CD4-positive, alpha-beta memory T cell (primary cell): ENCODE measurements at regions not wholly inside any gene's neighbourhood (a gene's known extent, or its start where the extent isn't known, plus 50 kb on each side); places are given as distances from the start of the nearest gene placed in this dataset.

Experiments
- CTCF ChIA-PET: fragments of 350-600 bp; sonication (Branson Sonifier 250); formaldehyde crosslinking; loops from one replicate; lab custom pipeline; 2021; ENCODE audit warnings: inconsistent platforms; ENCODE audit not compliant: partially characterized antibody; lab: Charles Lee
- POLR2A ChIA-PET: fragments of 350-600 bp; sonication (Branson Sonifier 250); formaldehyde crosslinking; loops from one replicate; lab custom pipeline; 2021; ENCODE audit not compliant: partially characterized antibody; lab: Charles Lee
- DNase-seq, 5 donors: peaks; one replicate each; pipeline versions ENCODE4 v3.0.0 to v3.0.0-alpha.2; 2020 to 2022; ENCODE audit warnings: mixed read lengths in 1 of 5
- H3K27ac ChIP-seq: one replicate; pipeline ENCODE4 v1.7.0; 2013; ENCODE audit warnings: low read depth, low read length
- H3K27me3 ChIP-seq: 2 replicates; pipeline ENCODE4 v1.7.0; 2013; ENCODE audit warnings: mild to moderate bottlenecking, low read length, moderate library complexity; ENCODE audit not compliant: insufficient read depth
- H3K36me3 ChIP-seq: 2 replicates; pipeline ENCODE4 v1.7.0; 2013; ENCODE audit warnings: mild to moderate bottlenecking, low read length, moderate library complexity; ENCODE audit not compliant: insufficient read depth
- H3K4me1 ChIP-seq: 2 replicates; pipeline ENCODE4 v1.7.0; 2013; ENCODE audit warnings: mild to moderate bottlenecking, low read length, moderate library complexity; ENCODE audit not compliant: insufficient read depth
- H3K4me3 ChIP-seq, 2 donors: one replicate each; pipeline ENCODE4 v1.7.0; 2013; ENCODE audit warnings: low read length in 2 of 2, mild to moderate bottlenecking in 1 of 2
- H3K9me3 ChIP-seq, 2 donors: one replicate each; pipeline ENCODE4 v1.7.0; 2013; ENCODE audit warnings: low read length in 2 of 2, control low read depth in 1 of 2; ENCODE audit not compliant: control insufficient read depth in 1 of 2
- H3K27ac Mint-ChIP-seq, 7 donors: one replicate each; pipeline ENCODE4 v1.8.0; 2020 to 2021; ENCODE audit warnings: mixed read lengths in 7 of 7, mild to moderate bottlenecking in 6 of 7, inconsistent platforms in 3 of 7, moderate library complexity in 3 of 7
- H3K27me3 Mint-ChIP-seq, 2 donors: one replicate each; pipeline ENCODE4 v1.8.0; 2020 to 2021; ENCODE audit warnings: mixed read lengths in 2 of 2
- H3K36me3 Mint-ChIP-seq, 2 donors: one replicate each; pipeline ENCODE4 v1.8.0; 2020 to 2021; ENCODE audit warnings: mixed read lengths in 2 of 2, inconsistent platforms in 1 of 2, mild to moderate bottlenecking in 1 of 2
- H3K4me1 Mint-ChIP-seq, 4 donors: one replicate each; pipeline ENCODE4 v1.8.0; 2020 to 2021; ENCODE audit warnings: mixed read lengths in 4 of 4, mild to moderate bottlenecking in 1 of 4
- H3K4me3 Mint-ChIP-seq, 8 donors: one replicate each; pipeline ENCODE4 v1.8.0; 2020 to 2021; ENCODE audit warnings: mixed read lengths in 8 of 8, mild to moderate bottlenecking in 7 of 8, moderate library complexity in 6 of 8, inconsistent platforms in 3 of 8
- H3K9me3 Mint-ChIP-seq, 8 donors: one replicate each; pipeline ENCODE4 v1.8.0; 2020 to 2021; ENCODE audit warnings: mixed read lengths in 8 of 8, mild to moderate bottlenecking in 5 of 8, inconsistent platforms in 3 of 8, moderate library complexity in 1 of 8
- intact Hi-C: fragments of 100-400 bp; cut with micrococcal nuclease; formaldehyde crosslinking; loops from one replicate; pipeline ENCODE4 v1.15.1; 2023

DNA sequence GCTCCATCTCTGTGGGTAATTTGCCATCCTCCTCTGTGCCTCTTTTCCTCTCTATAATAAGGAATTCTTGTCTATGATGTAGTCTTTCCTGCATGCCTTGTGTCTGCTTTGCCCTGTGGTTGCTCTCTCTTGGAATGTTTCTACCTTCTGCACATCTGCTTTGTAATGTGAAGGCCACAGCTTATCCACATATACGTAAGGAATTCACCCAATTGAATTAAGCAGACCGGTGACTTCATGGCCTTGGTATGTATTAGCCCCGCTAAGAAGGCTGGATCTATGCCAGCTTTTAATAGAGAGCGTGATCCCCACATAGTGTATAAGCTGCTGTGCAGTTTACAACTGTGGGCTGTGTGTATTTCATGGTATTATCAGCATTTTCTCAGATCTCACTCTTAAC is 274.7 kb downstream of the RNF144A start:
- ChIA-PET POLR2A (no interaction called here), CTCF (interaction anchor here (1.2 to 2.1 kb wide), 3 partner anchors 9 to 14 kb away, joined by 3 to 9 read pairs (median 4); no protein-coding TSS in a partner anchor)
- Mint-ChIP-seq H3K36me3 (no peaks in the 10 kb centered on the region), H3K9me3 (no peaks in the 10 kb centered on the region), H3K4me1 (no peaks in the 10 kb centered on the region), H3K4me3 (no peak overlapping the region), H3K27ac (no peak overlapping the region), H3K27me3 (no peaks in the 10 kb centered on the region)
- Histone ChIP-seq H3K27ac (no peak overlapping the region), H3K36me3 (no peaks in the 10 kb centered on the region), H3K27me3 (no peaks in the 10 kb centered on the region), H3K4me3 (no peak overlapping the region), H3K9me3 (no peaks in the 10 kb centered on the region), H3K4me1 (no peaks in the 10 kb centered on the region)
- intact Hi-C loops = no loop called here
- DNase-seq = no peak

DNA sequence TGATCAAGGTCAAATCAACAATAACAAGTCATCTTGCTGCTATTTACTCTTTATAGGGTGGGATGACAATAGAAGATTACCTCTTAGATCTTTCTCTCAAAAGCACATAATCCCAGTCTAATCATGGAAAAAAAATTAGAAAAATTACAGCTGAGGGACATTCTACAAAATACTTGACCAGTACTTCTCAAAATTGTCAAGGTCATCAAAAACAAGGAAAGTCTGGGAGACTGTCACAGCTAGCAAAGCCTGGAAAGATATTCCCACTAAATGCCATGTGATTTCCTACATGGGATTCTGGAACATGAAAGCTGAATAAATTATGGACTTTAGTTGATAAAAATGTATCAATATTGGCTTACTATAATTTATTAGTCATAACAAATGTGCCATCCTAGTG is 276.2 kb downstream of the RNF144A start:
- no peak for DNase-seq
- Histone ChIP-seq H3K36me3 (no peaks in the 10 kb centered on the region), H3K4me1 (no peaks in the 10 kb centered on the region), H3K27me3 (no peaks in the 10 kb centered on the region), H3K27ac (no peak overlapping the region), H3K9me3 (no peaks in the 10 kb centered on the region), H3K4me3 (no peak overlapping the region)
- no peaks in the 10 kb centered on the region for H3K36me3 Mint-ChIP-seq
- peaks cover 0 to 1% (median 0%) of the 10 kb centered on the region in 8 donors for H3K9me3 Mint-ChIP-seq
- ChIA-PET POLR2A (no interaction called here), CTCF (interaction anchor here (1.1 to 2.9 kb wide), 2 partner anchors 10 to 12 kb away, joined by 3 to 9 read pairs; no protein-coding TSS in a partner anchor)
- no peaks in the 10 kb centered on the region for H3K4me1 Mint-ChIP-seq
- peaks cover 0 to 1% of the 10 kb centered on the region in 2 donors for H3K27me3 Mint-ChIP-seq
- H3K4me3 Mint-ChIP-seq = no peak overlapping the region
- intact Hi-C loops = no loop called here
- no peak overlapping the region for H3K27ac Mint-ChIP-seq

DNA sequence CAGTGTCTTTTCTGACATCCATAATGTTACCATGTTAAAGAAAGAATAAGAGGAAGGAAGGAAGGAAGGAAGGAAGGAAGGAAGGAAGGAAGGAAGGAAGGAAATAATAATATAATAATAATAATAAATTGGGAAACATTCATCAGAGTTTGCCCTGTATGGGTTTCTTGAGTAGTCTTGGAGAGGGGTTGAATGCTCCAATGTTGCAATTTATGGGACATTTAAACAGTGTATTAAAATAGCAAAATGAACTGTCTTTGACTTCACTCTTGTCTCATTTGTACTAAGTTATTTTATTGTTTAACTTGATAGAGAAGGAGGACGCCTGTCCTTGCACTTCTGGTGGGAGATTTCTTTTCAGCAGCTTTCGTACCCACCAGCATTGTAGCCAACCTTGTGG is 277.7 kb downstream of the RNF144A start:
- Histone ChIP-seq H3K27ac (no peak overlapping the region), H3K36me3 (no peaks in the 10 kb centered on the region), H3K4me1 (no peaks in the 10 kb centered on the region), H3K4me3 (no peak overlapping the region), H3K27me3 (no peaks in the 10 kb centered on the region), H3K9me3 (no peaks in the 10 kb centered on the region)
- Mint-ChIP-seq H3K9me3 (peaks cover 0 to 2% (median 0%) of the 10 kb centered on the region in 8 donors), H3K27me3 (peaks cover 0 to 2% of the 10 kb centered on the region in 2 donors), H3K27ac (no peak overlapping the region), H3K4me1 (no peaks in the 10 kb centered on the region), H3K36me3 (no peaks in the 10 kb centered on the region), H3K4me3 (no peak overlapping the region)
- no peak for DNase-seq
- POLR2A ChIA-PET = no interaction called here
- CTCF ChIA-PET = interaction anchor here (1.0 to 2.9 kb wide), 2 partner anchors 9 to 10 kb away, joined by 3 to 9 read pairs; no protein-coding TSS in a partner anchor
- intact Hi-C loops = no loop called here

DNA sequence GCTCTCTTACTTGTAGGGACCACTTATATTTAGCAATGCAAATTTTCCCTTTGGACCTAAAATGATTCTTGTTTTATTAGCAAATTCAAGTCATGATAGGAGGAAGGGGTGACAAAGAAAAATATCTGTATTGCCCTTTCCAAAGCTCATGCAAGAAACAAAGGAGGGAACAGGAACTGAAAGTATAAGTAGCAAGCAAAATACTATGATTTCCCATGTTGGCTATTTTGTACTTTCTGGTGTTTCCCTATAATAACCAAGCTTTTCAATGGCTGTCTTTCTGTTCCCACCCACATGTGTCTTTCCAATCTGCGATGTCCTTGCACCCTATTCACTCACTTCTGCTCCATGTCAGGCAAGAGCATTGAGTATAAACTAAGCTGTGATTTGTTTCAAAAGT is 279.7 kb downstream of the RNF144A start:
- Histone ChIP-seq H3K4me1 (no peaks in the 10 kb centered on the region), H3K36me3 (no peaks in the 10 kb centered on the region), H3K27me3 (no peaks in the 10 kb centered on the region), H3K4me3 (no peak overlapping the region), H3K9me3 (no peaks in the 10 kb centered on the region), H3K27ac (no peak overlapping the region)
- H3K4me3 Mint-ChIP-seq = no peak overlapping the region
- peak overlapping the region in 1 of 7 donors; percentile 13 for H3K27ac Mint-ChIP-seq
- CTCF ChIA-PET = no interaction called here
- H3K27me3 Mint-ChIP-seq = peaks cover 0 to 2% of the 10 kb centered on the region in 2 donors
- POLR2A ChIA-PET = no interaction called here
- no peaks in the 10 kb centered on the region for H3K36me3 Mint-ChIP-seq
- H3K4me1 Mint-ChIP-seq = no peaks in the 10 kb centered on the region
- peaks cover 0 to 2% (median 0%) of the 10 kb centered on the region in 8 donors for H3K9me3 Mint-ChIP-seq
- intact Hi-C loops = no loop called here
- DNase-seq = no peak

DNA sequence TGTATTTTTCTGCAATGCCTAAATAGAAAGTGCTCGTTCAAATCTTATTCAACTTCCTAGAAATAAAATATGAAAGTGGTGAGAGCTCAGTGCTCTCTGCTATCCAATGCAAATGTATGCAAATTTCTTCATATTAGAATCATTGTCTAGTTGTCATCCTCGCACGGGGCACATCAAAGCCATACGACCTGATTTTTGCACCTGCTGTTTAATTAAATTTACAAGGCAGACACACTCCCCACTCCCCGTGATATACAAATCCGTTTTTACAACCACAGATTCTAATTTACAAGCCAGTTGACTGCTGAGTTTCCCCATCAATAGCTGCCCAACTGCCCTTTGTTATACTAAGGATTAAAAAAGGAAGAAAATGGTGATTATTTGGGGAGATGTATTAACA is 284.6 kb downstream of the RNF144A start:
- Histone ChIP-seq H3K4me1 (no peaks in the 10 kb centered on the region), H3K27me3 (no peaks in the 10 kb centered on the region), H3K9me3 (no peaks in the 10 kb centered on the region), H3K4me3 (no peak overlapping the region), H3K27ac (no peak overlapping the region), H3K36me3 (no peaks in the 10 kb centered on the region)
- intact Hi-C loops = loop anchor here (5.0 kb wide), 1 partner anchor 525 kb away; no protein-coding TSS in a partner anchor
- H3K36me3 Mint-ChIP-seq = no peaks in the 10 kb centered on the region
- H3K4me3 Mint-ChIP-seq = no peak overlapping the region
- POLR2A ChIA-PET = no interaction called here
- no peaks in the 10 kb centered on the region for H3K4me1 Mint-ChIP-seq
- CTCF ChIA-PET = interaction anchor here (1.1 kb wide), 2 partner anchors 11 to 225 kb away, joined by 3 to 4 read pairs; no protein-coding TSS in a partner anchor
- DNase-seq = no peak
- no peak overlapping the region for H3K27ac Mint-ChIP-seq
- peaks cover 0 to 2% of the 10 kb centered on the region in 2 donors for H3K27me3 Mint-ChIP-seq
- peaks cover 0 to 2% (median 0%) of the 10 kb centered on the region in 8 donors for H3K9me3 Mint-ChIP-seq

DNA sequence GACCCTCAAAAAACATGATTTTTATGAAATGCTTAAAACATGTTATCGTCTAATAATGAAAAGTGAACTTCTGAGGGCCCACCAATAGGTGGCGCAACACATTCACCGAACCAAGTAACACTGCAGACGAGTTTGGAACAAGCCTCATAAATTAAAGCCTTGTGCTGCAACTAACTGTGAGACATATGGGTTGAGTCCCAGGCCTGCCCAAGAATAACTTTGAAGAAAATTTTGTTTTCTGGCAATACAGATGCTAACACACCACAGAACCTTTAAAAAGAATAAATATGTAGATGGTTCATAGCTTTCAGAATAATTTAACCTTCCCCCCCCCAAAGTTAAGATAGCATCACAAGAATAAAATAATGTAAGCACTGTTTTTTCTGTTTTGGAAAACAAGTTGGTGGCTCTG is 285.9 kb downstream of the RNF144A start:
- Mint-ChIP-seq H3K4me1 (no peaks in the 10 kb centered on the region), H3K27me3 (peaks cover 0 to 2% of the 10 kb centered on the region in 2 donors), H3K36me3 (no peaks in the 10 kb centered on the region), H3K4me3 (no peak overlapping the region), H3K9me3 (peaks cover 0 to 2% (median 0%) of the 10 kb centered on the region in 8 donors), H3K27ac (no peak overlapping the region)
- Histone ChIP-seq H3K27me3 (no peaks in the 10 kb centered on the region), H3K4me3 (no peak overlapping the region), H3K4me1 (no peaks in the 10 kb centered on the region), H3K36me3 (no peaks in the 10 kb centered on the region), H3K9me3 (no peaks in the 10 kb centered on the region), H3K27ac (no peak overlapping the region)
- POLR2A ChIA-PET = no interaction called here
- CTCF ChIA-PET = interaction anchor here (1.1 to 2.2 kb wide), 12 partner anchors 9 to 1484 kb away, joined by 3 to 10 read pairs (median 4); partner anchors contain the start of gene ID2
- intact Hi-C loops = loop anchor here (1.0 to 5.0 kb wide), 2 partner anchors 524 to 1558 kb away; no protein-coding TSS in a partner anchor
- DNase-seq = peak; percentile 39 to 54 (median 48)

DNA sequence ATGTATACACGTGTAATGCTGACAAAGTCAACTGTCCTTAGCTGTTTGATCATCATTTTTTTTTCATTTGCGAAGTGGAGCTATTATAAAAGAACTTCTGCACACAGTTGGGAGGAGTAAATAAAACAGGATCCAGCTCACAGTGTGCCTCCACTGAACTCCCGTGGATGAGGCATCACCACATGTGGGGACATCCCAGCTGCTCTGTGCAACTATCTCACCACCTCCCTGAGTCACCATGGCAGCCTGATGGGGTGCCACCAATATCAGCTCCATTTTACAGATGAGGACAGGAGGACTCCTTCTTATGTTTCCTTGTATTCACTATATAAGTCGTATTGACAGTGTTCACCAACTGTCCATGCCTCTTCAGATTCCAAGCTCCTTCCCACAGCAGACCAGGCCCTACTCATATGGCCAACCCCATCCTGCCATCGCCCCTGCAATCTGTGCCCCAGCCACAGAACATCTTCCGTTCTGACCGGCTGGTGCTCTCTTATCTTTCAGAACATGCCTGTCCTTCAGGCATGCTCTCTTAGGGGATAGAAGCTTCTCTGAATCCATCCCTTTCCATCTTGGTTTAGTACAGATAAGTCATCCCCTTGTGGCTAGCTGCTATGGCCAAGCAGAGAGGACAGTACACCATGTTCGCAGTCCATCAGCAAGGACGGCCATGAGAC is 288.1 kb downstream of the RNF144A start:
- no peaks in the 10 kb centered on the region for H3K9me3 ChIP-seq
- Mint-ChIP-seq H3K27me3 (no peaks in the 10 kb centered on the region), H3K4me1 (no peaks in the 10 kb centered on the region), H3K9me3 (no peaks in the 10 kb centered on the region), H3K4me3 (no peak overlapping the region), H3K27ac (no peak overlapping the region), H3K36me3 (no peaks in the 10 kb centered on the region)
- CTCF ChIA-PET = interaction anchor here (0.6 to 2.2 kb wide), 9 partner anchors 7 to 108 kb away, joined by 3 to 10 read pairs (median 3); no protein-coding TSS in a partner anchor
- no peak overlapping the region for H3K4me3 ChIP-seq
- POLR2A ChIA-PET = no interaction called here
- intact Hi-C loops = no loop called here
- H3K4me1 ChIP-seq = no peaks in the 10 kb centered on the region
- no peaks in the 10 kb centered on the region for H3K36me3 ChIP-seq
- H3K27me3 ChIP-seq = no peaks in the 10 kb centered on the region
- H3K27ac ChIP-seq = no peak overlapping the region
- no peak for DNase-seq
